ENCODE measurements at regions not wholly inside any gene's neighbourhood (a gene's known extent, or its start where the extent isn't known, plus 50 kb on each side); places are given as distances from the start of the nearest gene placed in this dataset.

DNA sequence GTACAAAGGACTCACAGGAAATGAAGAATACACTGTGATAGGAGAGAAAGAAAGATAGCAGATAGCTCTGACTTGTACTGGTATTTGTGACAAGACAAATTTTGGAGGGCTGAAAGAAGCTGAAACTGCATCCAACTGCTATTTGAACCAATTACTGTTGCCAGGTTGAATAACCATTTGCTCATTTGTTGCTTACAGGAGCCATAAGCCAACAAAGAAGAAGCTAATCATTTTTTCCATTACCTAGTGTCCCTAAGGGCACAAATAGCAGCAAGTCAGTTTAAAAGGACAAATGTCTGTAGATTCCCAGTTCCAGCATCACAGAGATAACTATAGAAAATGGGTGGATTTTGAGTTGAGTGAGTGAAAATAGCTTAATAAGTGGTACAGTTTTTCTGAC, 376.9 kb upstream of the ARPP21 start:
- TF ChIP-seq CTCF (IDR thresholded peaks at IDR 0.05), result no peak
- no peak for TF ChIP-seq POLR2AphosphoS5 (IDR thresholded peaks at IDR 0.05; ENCODE audit: low read depth, low read length)
